BLaER1 (cell line): ENCODE measurements at regions not wholly inside any gene's neighbourhood (a gene's known extent, or its start where the extent isn't known, plus 50 kb on each side); places are given as distances from the start of the nearest gene placed in this dataset.

Source experiments
- H3K27ac ChIP-seq: shearing (Covaris generic); formaldehyde crosslinking; 2 replicates; pipeline ENCODE4 v1.8.1; 2022
- H3K27me3 ChIP-seq: shearing (Covaris generic); formaldehyde crosslinking; 2 replicates; pipeline ENCODE4 v1.8.1; 2022
- H3K36me3 ChIP-seq: shearing (Covaris generic); formaldehyde crosslinking; 2 replicates; pipeline ENCODE4 v1.8.1; 2022
- H3K4me1 ChIP-seq: shearing (Covaris generic); formaldehyde crosslinking; 2 replicates; pipeline ENCODE4 v1.8.1; 2022
- H3K4me2 ChIP-seq: shearing (Covaris generic); formaldehyde crosslinking; 2 replicates; pipeline ENCODE4 v1.8.1; 2022
- H3K4me3 ChIP-seq: shearing (Covaris generic); formaldehyde crosslinking; 2 replicates; pipeline ENCODE4 v1.8.1; 2022
- H3K9ac ChIP-seq: shearing (Covaris generic); formaldehyde crosslinking; 2 replicates; pipeline ENCODE4 v1.8.1; 2022
- H3K9me3 ChIP-seq: shearing (Covaris generic); formaldehyde crosslinking; 2 replicates; pipeline ENCODE4 v1.8.1; 2022
- H4K20me1 ChIP-seq: shearing (Covaris generic); formaldehyde crosslinking; 2 replicates; pipeline ENCODE4 v1.8.1; 2022
- Cebpa-rat ChIP-seq: shearing (Covaris generic); IDR thresholded peaks from 2 replicates; pipeline ENCODE4 v1.8.1; 2022

GRCh38 chr12:23303220-23303619 is 646.2 kb downstream of the SOX5 start:
- TF ChIP-seq Cebpa-rat: no peak
- H3K36me3 ChIP-seq: no peaks in the 10 kb centered on the region
- H3K27me3 ChIP-seq: no peaks in the 10 kb centered on the region
- H3K4me1 ChIP-seq: no peaks in the 10 kb centered on the region
- H3K4me2 ChIP-seq: no peak overlapping the region
- H4K20me1 ChIP-seq: no peaks in the 10 kb centered on the region
- H3K9me3 ChIP-seq: no peaks in the 10 kb centered on the region
- no peak overlapping the region for H3K9ac ChIP-seq
- H3K4me3 ChIP-seq: no peak overlapping the region
- H3K27ac ChIP-seq: no peak overlapping the region

GRCh38 chr12:23303821-23304220 is 645.6 kb downstream of the SOX5 start:
- H3K36me3 ChIP-seq: no peaks in the 10 kb centered on the region

DNA sequence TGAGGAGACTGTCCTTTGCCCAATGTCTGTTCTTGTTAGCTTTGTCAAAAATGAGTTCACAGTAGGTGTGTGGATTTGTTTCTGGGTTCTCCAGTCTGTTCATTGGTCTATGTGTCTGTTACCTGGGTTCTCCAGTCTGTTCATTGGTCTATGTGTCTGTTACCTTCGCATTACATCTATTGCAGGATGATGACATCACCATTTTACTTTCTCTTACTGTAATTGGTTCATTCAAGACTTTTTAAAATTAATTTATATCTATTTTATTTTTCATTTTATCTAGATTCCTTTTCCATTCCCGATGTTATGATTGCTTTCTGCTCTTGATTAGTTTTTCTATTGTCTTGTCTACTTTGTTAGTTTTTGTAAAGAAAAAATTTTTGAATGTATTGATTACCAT is 615.5 kb downstream of the SOX5 start:
- Histone ChIP-seq H3K4me2 (no peak overlapping the region), H3K9me3 (no peaks in the 10 kb centered on the region), H3K36me3 (no peaks in the 10 kb centered on the region), H3K27ac (no peak overlapping the region), H4K20me1 (no peaks in the 10 kb centered on the region), H3K9ac (no peak overlapping the region), H3K27me3 (no peaks in the 10 kb centered on the region), H3K4me1 (no peaks in the 10 kb centered on the region), H3K4me3 (no peak overlapping the region)
- no peak for TF ChIP-seq Cebpa-rat

More at GRCh38 chr12:23303821-23304220, 645.6 kb downstream of the SOX5 start:
- Histone ChIP-seq H3K4me3 (no peak overlapping the region), H3K9ac (no peak overlapping the region), H3K27me3 (no peaks in the 10 kb centered on the region), H3K4me2 (no peak overlapping the region), H4K20me1 (no peaks in the 10 kb centered on the region), H3K4me1 (no peaks in the 10 kb centered on the region), H3K9me3 (no peaks in the 10 kb centered on the region), H3K27ac (no peak overlapping the region)
- no peak for TF ChIP-seq Cebpa-rat

- Histone ChIP-seq H3K4me3 (no peak overlapping the region), H3K27ac (no peak overlapping the region), H3K36me3 (no peaks in the 10 kb centered on the region), H3K4me2 (no peak overlapping the region), H3K9ac (no peak overlapping the region), H3K4me1 (no peaks in the 10 kb centered on the region), H3K9me3 (no peaks in the 10 kb centered on the region), H4K20me1 (no peaks in the 10 kb centered on the region), H3K27me3 (no peaks in the 10 kb centered on the region)
- no peak for TF ChIP-seq Cebpa-rat
Measured at GRCh38 chr12:23335593-23335992, 613.9 kb downstream of the SOX5 start.

DNA sequence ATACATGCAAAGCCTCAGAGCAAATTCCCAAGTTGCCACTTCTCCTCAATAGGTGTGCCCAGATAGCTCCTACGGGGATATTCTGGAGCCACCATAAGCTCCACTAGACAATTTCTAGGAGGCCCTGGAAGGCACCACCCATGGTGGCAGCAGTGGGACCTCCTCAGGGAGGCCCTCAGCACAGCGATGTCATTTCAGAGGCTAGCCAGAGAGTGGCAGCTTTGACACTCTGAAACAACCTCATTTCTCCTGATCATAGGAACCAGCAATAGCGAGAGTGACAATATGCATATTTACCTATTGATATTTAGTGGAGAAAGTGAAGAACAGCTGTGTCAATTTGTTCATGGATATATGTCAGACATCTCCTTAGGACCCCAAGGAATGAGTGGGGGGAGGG is 612.3 kb downstream of the SOX5 start:
- H3K4me3 ChIP-seq: no peak overlapping the region
- no peaks in the 10 kb centered on the region for H3K4me1 ChIP-seq
- no peak overlapping the region for H3K4me2 ChIP-seq
- H3K9ac ChIP-seq: no peak overlapping the region
- TF ChIP-seq Cebpa-rat: no peak
- no peaks in the 10 kb centered on the region for H3K36me3 ChIP-seq
- no peaks in the 10 kb centered on the region for H4K20me1 ChIP-seq
- no peak overlapping the region for H3K27ac ChIP-seq
- H3K9me3 ChIP-seq: no peaks in the 10 kb centered on the region
- H3K27me3 ChIP-seq: no peaks in the 10 kb centered on the region

DNA sequence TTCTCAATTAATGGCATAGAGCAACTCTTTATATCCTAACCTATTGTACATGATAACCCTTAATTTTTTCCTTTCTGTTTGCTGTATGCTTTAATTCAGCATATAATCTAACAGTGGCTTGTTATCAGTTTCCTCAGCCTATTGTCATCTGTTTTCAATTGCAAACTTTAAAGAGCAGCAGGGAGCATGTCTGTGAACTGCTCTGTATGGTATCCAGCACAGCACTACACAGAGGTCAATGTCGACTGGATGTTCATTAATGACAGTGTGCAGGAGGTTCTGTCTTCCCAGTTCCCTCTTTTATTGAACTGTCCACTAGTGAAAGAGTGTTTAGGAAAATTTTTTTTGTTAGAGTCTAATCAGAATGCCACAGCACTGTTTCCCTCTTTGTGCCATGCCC is 609.1 kb downstream of the SOX5 start:
- H3K9me3 ChIP-seq: no peaks in the 10 kb centered on the region
- no peak overlapping the region for H3K4me3 ChIP-seq
- no peaks in the 10 kb centered on the region for H4K20me1 ChIP-seq
- no peak overlapping the region for H3K9ac ChIP-seq
- H3K4me1 ChIP-seq: no peaks in the 10 kb centered on the region
- H3K4me2 ChIP-seq: no peak overlapping the region
- no peak overlapping the region for H3K27ac ChIP-seq
- H3K36me3 ChIP-seq: no peaks in the 10 kb centered on the region
- no peaks in the 10 kb centered on the region for H3K27me3 ChIP-seq
- TF ChIP-seq Cebpa-rat: no peak

DNA sequence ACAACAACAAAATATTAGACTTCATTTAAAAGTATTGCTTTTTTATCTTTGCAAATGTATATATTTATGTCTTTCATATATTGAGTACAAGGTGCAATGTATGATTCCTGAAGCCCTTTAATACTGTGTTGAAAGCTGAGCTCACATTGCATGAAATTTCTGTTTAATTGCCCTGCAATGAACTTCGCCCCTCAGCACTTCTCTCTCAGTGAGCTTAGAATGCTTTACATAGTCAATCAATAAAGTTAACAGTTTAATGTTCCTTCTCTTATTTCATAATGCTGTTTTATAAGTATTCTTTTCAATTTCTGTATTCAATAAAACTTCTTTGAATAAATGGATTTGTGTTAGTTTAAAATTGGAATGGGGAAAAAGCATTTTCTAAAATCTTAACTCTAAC is 607.1 kb downstream of the SOX5 start:
- Histone ChIP-seq H3K4me2 (no peak overlapping the region), H3K36me3 (no peaks in the 10 kb centered on the region), H3K27me3 (no peaks in the 10 kb centered on the region), H3K4me1 (no peaks in the 10 kb centered on the region), H4K20me1 (no peaks in the 10 kb centered on the region), H3K4me3 (no peak overlapping the region), H3K9ac (no peak overlapping the region), H3K9me3 (no peaks in the 10 kb centered on the region), H3K27ac (no peak overlapping the region)
- no peak for TF ChIP-seq Cebpa-rat

DNA sequence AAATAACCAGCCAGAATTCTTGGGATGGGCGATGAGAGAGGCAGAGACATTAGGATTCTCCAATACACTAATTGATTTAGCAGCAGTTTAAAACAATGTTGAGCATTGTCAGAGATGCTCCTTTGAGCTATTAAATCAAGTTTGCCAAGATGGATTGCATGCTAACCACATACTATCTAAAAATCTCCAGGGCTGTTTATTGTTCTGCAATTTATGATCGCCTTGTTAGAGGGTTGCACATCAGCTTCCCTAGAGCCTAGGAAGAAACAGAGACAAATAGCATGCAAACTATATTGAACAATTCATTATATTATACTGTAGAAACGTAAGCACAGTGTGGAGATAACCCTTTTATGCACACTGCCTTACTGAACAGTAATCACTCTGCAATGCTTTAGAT is 599.9 kb downstream of the SOX5 start:
- Histone ChIP-seq H4K20me1 (no peaks in the 10 kb centered on the region), H3K4me2 (no peak overlapping the region), H3K9ac (no peak overlapping the region), H3K36me3 (no peaks in the 10 kb centered on the region), H3K4me3 (no peak overlapping the region), H3K27me3 (no peaks in the 10 kb centered on the region), H3K4me1 (no peaks in the 10 kb centered on the region), H3K9me3 (no peaks in the 10 kb centered on the region), H3K27ac (no peak overlapping the region)
- no peak for TF ChIP-seq Cebpa-rat

- Histone ChIP-seq H4K20me1 (no peaks in the 10 kb centered on the region), H3K27me3 (no peaks in the 10 kb centered on the region), H3K4me1 (no peaks in the 10 kb centered on the region), H3K4me2 (no peak overlapping the region), H3K27ac (no peak overlapping the region), H3K4me3 (no peak overlapping the region), H3K9ac (no peak overlapping the region), H3K9me3 (no peaks in the 10 kb centered on the region), H3K36me3 (no peaks in the 10 kb centered on the region)
- TF ChIP-seq Cebpa-rat: no peak
Measured at GRCh38 chr12:23350808-23351207, 598.7 kb downstream of the SOX5 start.

DNA sequence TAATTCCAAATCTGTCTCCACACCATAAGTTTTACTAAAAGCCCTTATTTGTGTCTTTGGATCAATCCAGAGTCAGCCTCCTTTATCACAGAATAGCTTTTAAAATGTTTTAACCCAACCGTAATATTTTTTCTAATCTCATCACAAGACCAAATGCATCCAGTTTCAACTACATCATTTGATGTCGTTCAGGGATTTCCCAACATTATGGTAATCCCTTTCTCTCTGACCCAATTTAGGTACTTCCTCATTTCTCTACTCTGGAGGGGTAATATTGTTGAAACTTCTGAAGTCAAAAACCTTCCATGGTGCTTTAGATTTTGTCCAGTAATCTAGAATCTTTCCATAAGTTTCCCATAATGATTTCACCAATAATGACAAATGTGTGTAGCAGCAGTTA is 596.8 kb downstream of the SOX5 start:
- Histone ChIP-seq H3K4me1 (no peaks in the 10 kb centered on the region), H3K9me3 (no peaks in the 10 kb centered on the region), H3K4me2 (no peak overlapping the region), H3K36me3 (no peaks in the 10 kb centered on the region), H3K27ac (no peak overlapping the region), H3K27me3 (no peaks in the 10 kb centered on the region), H3K9ac (no peak overlapping the region), H3K4me3 (no peak overlapping the region), H4K20me1 (no peaks in the 10 kb centered on the region)
- no peak for TF ChIP-seq Cebpa-rat

- Histone ChIP-seq H3K4me3 (no peak overlapping the region), H3K9ac (no peak overlapping the region), H3K4me2 (no peak overlapping the region), H3K27ac (no peak overlapping the region), H3K27me3 (no peaks in the 10 kb centered on the region), H3K4me1 (no peaks in the 10 kb centered on the region), H3K9me3 (no peaks in the 10 kb centered on the region), H3K36me3 (no peaks in the 10 kb centered on the region), H4K20me1 (no peaks in the 10 kb centered on the region)
- TF ChIP-seq Cebpa-rat: no peak
Measured at GRCh38 chr12:23354800-23355199, 594.7 kb downstream of the SOX5 start.
